H1 (cell line): ENCODE measurements at regions not wholly inside any gene's neighbourhood (a gene's known extent, or its start where the extent isn't known, plus 50 kb on each side); places are given as distances from the start of the nearest gene placed in this dataset.

Source experiments
- CTCF ChIA-PET: fragments of 300-600 bp; sonication (Branson Sonifier 250); formaldehyde crosslinking; loops from one replicate; lab custom pipeline; 2021; ENCODE audit not compliant: partially characterized antibody; lab: Charles Lee
- POLR2A ChIA-PET: fragments of 300-600 bp; sonication (Branson Sonifier 250); formaldehyde crosslinking; loops from one replicate; lab custom pipeline; 2021; ENCODE audit warnings: inconsistent platforms; ENCODE audit not compliant: partially characterized antibody; lab: Charles Lee
- DNase-seq, 2 experiments: peaks; one replicate each; pipeline versions ENCODE4 v3.0.0 to v3.0.0-alpha.2; 2010 to 2022; ENCODE audit warnings: low spot score in 2 of 2, low read depth in 1 of 2, mixed read lengths in 1 of 2
- FAIRE-seq: peaks from 2 replicates; lab custom pipeline; 2011; peaks lifted over from hg19 to GRCh38; lab: Jason Lieb, UNC
- H2AFZ ChIP-seq: 2 replicates; pipeline ENCODE4 v1.8.1; 2012; ENCODE audit warnings: low read length, inconsistent platforms
- H2AK5ac ChIP-seq: 2 replicates; pipeline ENCODE4 v1.6.1; 2013; ENCODE audit warnings: low read depth, low read length
- H2BK120ac ChIP-seq: replicated peaks from 2 replicates; pipeline ENCODE3; 2013; ENCODE audit warnings: low read depth, low read length, inconsistent platforms
- H2BK12ac ChIP-seq: 2 replicates; pipeline ENCODE4 v1.6.1; 2013; ENCODE audit warnings: low read depth, low read length
- H2BK15ac ChIP-seq: 2 replicates; pipeline ENCODE4 v1.6.1; 2013; ENCODE audit warnings: low read length
- H2BK20ac ChIP-seq: 2 replicates; pipeline ENCODE4 v1.6.1; 2013; ENCODE audit warnings: low read length
- H2BK5ac ChIP-seq: 2 replicates; pipeline ENCODE4 v1.6.1; 2013; ENCODE audit warnings: low read depth, low read length
- H3K14ac ChIP-seq: 2 replicates; pipeline ENCODE4 v1.6.1; 2013; ENCODE audit warnings: inconsistent platforms; ENCODE audit not compliant: insufficient read length
- H3K18ac ChIP-seq: 2 replicates; pipeline ENCODE4 v1.6.1; 2013; ENCODE audit warnings: low read length; ENCODE audit errors: extremely low read depth
- H3K23ac ChIP-seq: 2 replicates; pipeline ENCODE4 v1.6.1; 2013; ENCODE audit warnings: inconsistent platforms; ENCODE audit not compliant: insufficient read length
- H3K23me2 ChIP-seq: 2 replicates; pipeline ENCODE4 v1.6.1; 2013; ENCODE audit warnings: low read depth, low read length
- H3K27ac ChIP-seq: 2 replicates; pipeline ENCODE4 v1.6.1; 2011; ENCODE audit warnings: low read depth, low read length, inconsistent platforms
- H3K27me3 ChIP-seq, 4 experiments: replicated peaks in 1 of 4; 1 replicate in 1 of 4; 2 replicates in 3 of 4; pipeline versions ENCODE4 v1.6.1 to v1.8.1; 2011 to 2013; ENCODE audit warnings: low read length in 3 of 4, mild to moderate bottlenecking in 3 of 4, inconsistent platforms in 2 of 4, mixed read lengths in 2 of 4, moderate library complexity in 1 of 4; ENCODE audit not compliant: control insufficient read depth in 3 of 4, insufficient read depth in 3 of 4; ENCODE audit errors: extremely low read depth in 1 of 4
- H3K36me3 ChIP-seq, 4 experiments: 2 replicates each; pipeline versions ENCODE4 v1.6.1 to v1.8.1; 2011 to 2013; ENCODE audit warnings: mild to moderate bottlenecking in 4 of 4, low read length in 3 of 4, moderate library complexity in 2 of 4, control low read depth in 1 of 4, inconsistent platforms in 1 of 4; ENCODE audit not compliant: insufficient read depth in 4 of 4, control insufficient read depth in 2 of 4
- H3K4ac ChIP-seq: replicated peaks from 2 replicates; pipeline ENCODE3; 2013; ENCODE audit warnings: low read length, low read depth, mixed read lengths, inconsistent platforms; ENCODE audit not compliant: insufficient read length
- H3K4me1 ChIP-seq, 4 experiments: replicated peaks in 1 of 4; 1 replicate in 1 of 4; 2 replicates in 3 of 4; pipeline versions ENCODE4 v1.6.1 to v1.8.1; 2011 to 2013; ENCODE audit warnings: low read length in 3 of 4, inconsistent platforms in 2 of 4, mixed read lengths in 1 of 4; ENCODE audit not compliant: insufficient read depth in 4 of 4, control insufficient read depth in 3 of 4
- H3K4me2 ChIP-seq, 2 experiments: 2 replicates each; pipeline versions ENCODE4 v1.6.1 to v1.8.1; 2011 to 2013; ENCODE audit warnings: low read depth in 2 of 2, low read length in 2 of 2, control low read depth in 1 of 2, inconsistent platforms in 1 of 2, mild to moderate bottlenecking in 1 of 2; ENCODE audit not compliant: insufficient read depth in 1 of 2
- H3K4me3 ChIP-seq, 4 experiments: fragments of 200-600, 300-600 bp in 1 of 4; sonication (generic), shearing (Covaris generic), sonication (Bioruptor Twin) in 1 of 4; 2 replicates each; pipeline versions ENCODE4 v1.5.1 to v1.8.1; 2011 to 2016; ENCODE audit warnings: low read length in 4 of 4, low read depth in 3 of 4, control low read depth in 2 of 4, inconsistent platforms in 2 of 4, mild to moderate bottlenecking in 2 of 4, mixed read lengths in 1 of 4, moderate library complexity in 1 of 4; ENCODE audit not compliant: insufficient read depth in 2 of 4; ENCODE audit errors: extremely low read depth in 1 of 4
- H3K56ac ChIP-seq: replicated peaks from 2 replicates; pipeline ENCODE3; 2013; ENCODE audit warnings: low read depth, mild to moderate bottlenecking, mixed read lengths, low read length, inconsistent platforms; ENCODE audit not compliant: insufficient read length
- H3K79me1 ChIP-seq: 2 replicates; pipeline ENCODE4 v1.6.1; 2013; ENCODE audit warnings: low read depth, low read length, control low read depth
- H3K79me2 ChIP-seq, 2 experiments: 2 replicates each; pipeline versions ENCODE4 v1.6.1 to v1.8.1; 2012 to 2013; ENCODE audit warnings: low read length in 2 of 2, mild to moderate bottlenecking in 2 of 2, inconsistent platforms in 1 of 2; ENCODE audit not compliant: insufficient read depth in 2 of 2, control insufficient read depth in 1 of 2
- H3K9ac ChIP-seq, 4 experiments: replicated peaks in 1 of 4; 1 replicate in 1 of 4; 2 replicates in 3 of 4; pipeline versions ENCODE4 v1.6.1 to v1.8.1; 2011 to 2013; ENCODE audit warnings: low read depth in 3 of 4, low read length in 3 of 4, control low read depth in 2 of 4, mild to moderate bottlenecking in 2 of 4, moderate library complexity in 2 of 4, inconsistent platforms in 1 of 4; ENCODE audit errors: extremely low read depth in 1 of 4
- H3K9me3 ChIP-seq, 2 experiments: 2 replicates each; pipeline versions ENCODE4 v1.6.1 to v1.8.1; 2012 to 2013; ENCODE audit warnings: mild to moderate bottlenecking in 2 of 2, moderate library complexity in 2 of 2, control low read depth in 1 of 2, inconsistent platforms in 1 of 2, low read depth in 1 of 2, low read length in 1 of 2, mixed read lengths in 1 of 2; ENCODE audit not compliant: insufficient read depth in 2 of 2
- H4K20me1 ChIP-seq, 2 experiments: replicated peaks in 1 of 2; 2 replicates each; pipeline versions ENCODE3 to v1.8.1; 2011 to 2013; ENCODE audit warnings: inconsistent platforms in 2 of 2, low read length in 2 of 2, mild to moderate bottlenecking in 1 of 2; ENCODE audit not compliant: insufficient read depth in 2 of 2, control insufficient read depth in 1 of 2
- H4K5ac ChIP-seq: 2 replicates; pipeline ENCODE4 v1.6.1; 2013; ENCODE audit warnings: low read length, low read depth, mixed read lengths, inconsistent platforms; ENCODE audit not compliant: insufficient read length
- H4K8ac ChIP-seq: 2 replicates; pipeline ENCODE4 v1.8.0; 2013; ENCODE audit warnings: mild to moderate bottlenecking, moderate library complexity, low read length, inconsistent platforms; ENCODE audit not compliant: insufficient read depth; ENCODE audit errors: extremely low read depth
- H4K91ac ChIP-seq: replicated peaks from 2 replicates; pipeline ENCODE3; 2013; ENCODE audit warnings: low read length, mixed read lengths, inconsistent platforms; ENCODE audit not compliant: insufficient read length
- ATF3 ChIP-seq: IDR thresholded peaks from 2 replicates; pipeline ENCODE4 v1.6.1; 2011; ENCODE audit warnings: low read depth, mild to moderate bottlenecking, low read length; ENCODE audit not compliant: insufficient read depth
- BACH1 ChIP-seq: IDR thresholded peaks from 2 replicates; pipeline ENCODE4 v1.6.1; 2012; ENCODE audit warnings: low read length, improper control_type of control experiment
- BRCA1 ChIP-seq: IDR thresholded peaks from 2 replicates; pipeline ENCODE4 v1.6.1; 2012; ENCODE audit warnings: low read depth, low read length, improper control_type of control experiment
- CREB1 ChIP-seq: IDR thresholded peaks from 2 replicates; pipeline ENCODE4 v1.6.1; 2012; ENCODE audit warnings: inconsistent platforms
- GTF2F1 ChIP-seq: IDR thresholded peaks from 2 replicates; pipeline ENCODE4 v1.6.1; 2012; ENCODE audit warnings: low read depth, low read length, improper control_type of control experiment, borderline replicate concordance
- KDM5A ChIP-seq: fragments of 200-600 bp; IDR thresholded peaks from 2 replicates; pipeline ENCODE4 v1.7.1; 2012; ENCODE audit warnings: mild to moderate bottlenecking, low read length, inconsistent platforms, mixed read lengths
- POLR2A ChIP-seq, 2 experiments: IDR thresholded peaks; 1 replicate in 1 of 2; 2 replicates in 1 of 2; pipeline ENCODE4 v1.6.1; 2011; ENCODE audit warnings: low read depth in 2 of 2, low read length in 2 of 2, mild to moderate bottlenecking in 2 of 2; ENCODE audit errors: control extremely low read depth in 1 of 2
- RFX5 ChIP-seq: IDR thresholded peaks from 2 replicates; pipeline ENCODE4 v1.6.1; 2011; ENCODE audit warnings: low read depth, low read length, improper control_type of control experiment, borderline replicate concordance
- SAP30 ChIP-seq: fragments of 300-600 bp; sonication (generic); IDR thresholded peaks from 2 replicates; pipeline ENCODE4 v1.7.1; 2012; ENCODE audit warnings: low read length, moderate library complexity, mild to moderate bottlenecking, inconsistent platforms; ENCODE audit not compliant: insufficient read depth, insufficient replicate concordance
- SIRT6 ChIP-seq: IDR thresholded peaks from one replicate; pipeline ENCODE4 v1.7.1; 2012; ENCODE audit warnings: low read length, inconsistent platforms
- SIX5 ChIP-seq: IDR thresholded peaks from 2 replicates; pipeline ENCODE4 v1.6.1; 2011; ENCODE audit warnings: mild to moderate bottlenecking, low read depth, low read length
- SP1 ChIP-seq: IDR thresholded peaks from 2 replicates; pipeline ENCODE4 v1.6.1; 2011; ENCODE audit warnings: low read depth, low read length
- SUZ12 ChIP-seq: fragments of 200-600 bp; sonication (generic); IDR thresholded peaks from 2 replicates; pipeline ENCODE4 v1.6.1; 2012; ENCODE audit warnings: mild to moderate bottlenecking, inconsistent platforms, low read length, moderate library complexity, mixed read lengths
- TAF1 ChIP-seq: IDR thresholded peaks from 2 replicates; pipeline ENCODE4 v1.6.1; 2011; ENCODE audit warnings: mild to moderate bottlenecking, low read depth, low read length
- TCF12 ChIP-seq: IDR thresholded peaks from 2 replicates; pipeline ENCODE4 v1.6.1; 2011; ENCODE audit warnings: low read depth, mild to moderate bottlenecking, low read length
- YY1 ChIP-seq: IDR thresholded peaks from 2 replicates; pipeline ENCODE4 v1.6.1; 2011; ENCODE audit warnings: low read depth, mild to moderate bottlenecking, low read length
- WGBS, 2 experiments: shearing (Covaris generic) in 1 of 2; methylation state at CpG; one replicate each; pipeline versions ENCODE4 v1.1.6 to v1.1.7; 2013 to 2015; ENCODE audit warnings: low lambda C conversion rate in 2 of 2, mixed read lengths in 2 of 2, inconsistent platforms in 1 of 2, low coverage in 1 of 2, missing lambda C conversion rate in 1 of 2; ENCODE audit not compliant: insufficient replicate concordance in 2 of 2, insufficient coverage in 1 of 2, insufficient read length in 1 of 2; ENCODE audit errors: extremely low coverage in 1 of 2, missing lambda C conversion rate in 1 of 2; 5-methylcytosine and 5-hydroxymethylcytosine counted together

- POLR2A ChIA-PET: no interaction called here
- no peak overlapping the region for H3K4ac ChIP-seq
- no peak for FAIRE-seq
Measured at GRCh38 chr12:40552868-40553267, 139.4 kb upstream of the CNTN1 start.

More at GRCh38 chr12:40552868-40553267, 139.4 kb upstream of the CNTN1 start:
- Histone ChIP-seq H3K9me3 (0 out of 4 replicates have a peak, but pooled peaks cover 0 to 2% of the 10 kb centered on the region in 2 experiments), H2BK5ac (no peak overlapping the region), H3K27me3 (peaks cover 0 to 1% (median 0%) of the 10 kb centered on the region in 4 experiments; a peak in 1 of 7 replicates), H3K23me2 (no peaks in the 10 kb centered on the region), H3K4me3 (no peak overlapping the region), H3K27ac (no peak overlapping the region), H3K79me2 (no peaks in the 10 kb centered on the region), H2AK5ac (no peak overlapping the region), H4K5ac (no peak overlapping the region), H2BK15ac (no peak overlapping the region), H3K4me1 (no peaks in the 10 kb centered on the region), H3K56ac (no peak overlapping the region), H2BK20ac (no peak overlapping the region), H3K23ac (no peak overlapping the region), H2BK12ac (no peak overlapping the region), H3K18ac (no peak overlapping the region), H4K91ac (no peak overlapping the region), H4K8ac (no peak overlapping the region), H4K20me1 (no peaks in the 10 kb centered on the region), H3K9ac (no peak overlapping the region), H3K79me1 (no peaks in the 10 kb centered on the region), H2AFZ (no peak overlapping the region), H3K14ac (no peak overlapping the region), H3K36me3 (no peaks in the 10 kb centered on the region), H3K4me2 (no peak overlapping the region), H2BK120ac (no peak overlapping the region)
- WGBS, 2 experiments: 95% methylated on average over 1 of the region's 1 CpG; no CpG with 5 or more reads in 1 of the 2 experiments
- DNase-seq: no peak
- CTCF ChIA-PET: interaction anchor here (1.2 kb wide), 1 partner anchor 215 kb away, joined by 3 read pairs; no protein-coding TSS in a partner anchor
- TF ChIP-seq CREB1: no peak
- TF ChIP-seq ATF3: no peak
- TF ChIP-seq GTF2F1: no peak
- TF ChIP-seq SIRT6: no peak
- no peak for TF ChIP-seq SAP30
- no peak for TF ChIP-seq SP1
- TF ChIP-seq TCF12: no peak
- no peak for TF ChIP-seq BACH1
- TF ChIP-seq POLR2A (IDR thresholded peaks at IDR 0.05; ENCODE audit: control extremely low read depth in 1 of 2, low read depth in 2 of 2, low read length in 2 of 2): no peak
- no peak for TF ChIP-seq TAF1
- TF ChIP-seq RFX5: no peak
- TF ChIP-seq SUZ12: no peak
- TF ChIP-seq KDM5A: no peak
- TF ChIP-seq SIX5: no peak
- TF ChIP-seq BRCA1: no peak
- no peak for TF ChIP-seq YY1
